ENCODE measurements at regions not wholly inside any gene's neighbourhood (a gene's known extent, or its start where the extent isn't known, plus 50 kb on each side); places are given as distances from the start of the nearest gene placed in this dataset.
A peak's percentile ranks its signal among the peaks of the same experiment; 100 is the strongest.
"Not testable (repeated sequence)": the region's sequence is repeated elsewhere in the genome, so short reads cannot be mapped to it uniquely, and the experiment has no call there.

GRCh38 chr5:166062719-166063118, 2228.7 kb upstream of the WWC1 start:
- no peak for DNase-seq

- DNase-seq = no peak
These were observed 2228.2 kb upstream of the WWC1 start for GRCh38 chr5:166063261-166063660.

GRCh38 chr5:166068547-166069335, 2222.7 kb upstream of the WWC1 start:
- DNase-seq = no peak

- DNase-seq = no peak
These were observed 2217.4 kb upstream of the WWC1 start for GRCh38 chr5:166073901-166074581.

GRCh38 chr5:166074582-166075481, 2216.6 kb upstream of the WWC1 start:
- DNase-seq = no peak

- no peak for DNase-seq
These were observed 2208.1 kb upstream of the WWC1 start for GRCh38 chr5:166083183-166083959.

- no peak for DNase-seq
These were observed 2204.9 kb upstream of the WWC1 start for GRCh38 chr5:166086568-166086967.

- no peak for DNase-seq
These were observed 2202.9 kb upstream of the WWC1 start for GRCh38 chr5:166088389-166089039.

GRCh38 chr5:166091931-166092330, 2199.5 kb upstream of the WWC1 start:
- DNase-seq = no peak

GRCh38 chr5:166093312-166093711, 2198.1 kb upstream of the WWC1 start:
- DNase-seq = no peak

GRCh38 chr5:166102947-166103346, 2188.5 kb upstream of the WWC1 start:
- DNase-seq = peak; percentile 40

- DNase-seq = no peak
These were observed 2180.4 kb upstream of the WWC1 start for GRCh38 chr5:166111021-166111420.

GRCh38 chr5:166117072-166118066, 2174.1 kb upstream of the WWC1 start:
- no peak for DNase-seq

GRCh38 chr5:166119506-166119905, 2171.9 kb upstream of the WWC1 start:
- no peak for DNase-seq

GRCh38 chr5:166123717-166124116, 2167.7 kb upstream of the WWC1 start:
- no peak for DNase-seq

GRCh38 chr5:166127766-166128570, 2163.5 kb upstream of the WWC1 start:
- DNase-seq = no peak

GRCh38 chr5:166145107-166145506, 2146.3 kb upstream of the WWC1 start:
- not testable (repeated sequence) for DNase-seq

- no peak for DNase-seq
These were observed 2127.3 kb upstream of the WWC1 start for GRCh38 chr5:166163996-166164610.

GRCh38 chr5:166165596-166165995, 2125.8 kb upstream of the WWC1 start:
- no peak for DNase-seq
